Memory B cell (primary cell): ENCODE measurements at regions not wholly inside any gene's neighbourhood (a gene's known extent, or its start where the extent isn't known, plus 50 kb on each side); places are given as distances from the start of the nearest gene placed in this dataset.
A peak's percentile ranks its signal among the peaks of the same experiment; 100 is the strongest.
"Not testable (repeated sequence)": the region's sequence is repeated elsewhere in the genome, so short reads cannot be mapped to it uniquely, and the experiment has no call there.

Source experiments
- ATAC-seq: fragments of 150-1000 bp; cut with Tn5 transposase; 2 replicates; pipeline ENCODE4 v1.10.0; 2021; ENCODE audit warnings: low read depth, mild to moderate bottlenecking, moderate library complexity
- DNase-seq, 2 donors: peaks; one replicate each; pipeline ENCODE4 v3.0.0; 2022; ENCODE audit warnings: low spot score in 2 of 2
- H3K27ac Mint-ChIP-seq: one replicate; pipeline ENCODE4 v1.8.0; 2022; ENCODE audit warnings: mild to moderate bottlenecking, moderate library complexity, mixed read lengths
- H3K27me3 Mint-ChIP-seq: one replicate; pipeline ENCODE4 v1.8.0; 2022; ENCODE audit warnings: mixed read lengths
- H3K36me3 Mint-ChIP-seq: one replicate; pipeline ENCODE4 v1.8.0; 2022; ENCODE audit warnings: mild to moderate bottlenecking, mixed read lengths
- H3K4me1 Mint-ChIP-seq: one replicate; pipeline ENCODE4 v1.8.0; 2022; ENCODE audit warnings: mixed read lengths
- H3K4me3 Mint-ChIP-seq: one replicate; pipeline ENCODE4 v1.8.0; 2022; ENCODE audit warnings: mild to moderate bottlenecking, moderate library complexity, mixed read lengths
- H3K9me3 Mint-ChIP-seq: one replicate; pipeline ENCODE4 v1.8.0; 2022; ENCODE audit warnings: mixed read lengths

GRCh38 chr4:11106759-11107158 is 321.9 kb downstream of the HS3ST1 start:
- no peaks in the 10 kb centered on the region for H3K27me3 Mint-ChIP-seq
- DNase-seq: no peak
- H3K27ac Mint-ChIP-seq: no peak overlapping the region
- H3K36me3 Mint-ChIP-seq: peaks cover 6% of the 10 kb centered on the region
- peaks cover 18% of the 10 kb centered on the region for H3K4me1 Mint-ChIP-seq
- no peak overlapping the region for H3K4me3 Mint-ChIP-seq
- H3K9me3 Mint-ChIP-seq: peaks cover 10% of the 10 kb centered on the region
- ATAC-seq: no peak

- Mint-ChIP-seq H3K27ac (no peak overlapping the region), H3K4me1 (peaks cover 18% of the 10 kb centered on the region), H3K27me3 (no peaks in the 10 kb centered on the region), H3K9me3 (peaks cover 10% of the 10 kb centered on the region), H3K36me3 (peaks cover 4% of the 10 kb centered on the region), H3K4me3 (no peak overlapping the region)
- ATAC-seq (no peak), DNase-seq (no peak)
Measured at GRCh38 chr4:11106190-11106589, 322.5 kb downstream of the HS3ST1 start.

GRCh38 chr4:11105715-11106114 is 323.0 kb downstream of the HS3ST1 start:
- H3K36me3 Mint-ChIP-seq: peaks cover 2% of the 10 kb centered on the region
- H3K4me1 Mint-ChIP-seq: peaks cover 21% of the 10 kb centered on the region
- H3K4me3 Mint-ChIP-seq: no peak overlapping the region
- peaks cover 8% of the 10 kb centered on the region for H3K9me3 Mint-ChIP-seq
- H3K27ac Mint-ChIP-seq: no peak overlapping the region
- ATAC-seq: no peak
- DNase-seq: no peak
- no peaks in the 10 kb centered on the region for H3K27me3 Mint-ChIP-seq

- peak; percentile 56 for ATAC-seq
- peak overlapping the region; percentile 70 for H3K4me3 Mint-ChIP-seq
Measured at GRCh38 chr4:11098461-11098860, 330.2 kb downstream of the HS3ST1 start.

GRCh38 chr4:11097725-11098124 is 331.0 kb downstream of the HS3ST1 start:
- Mint-ChIP-seq H3K27ac (peak overlapping the region; percentile 83), H3K9me3 (peaks cover 6% of the 10 kb centered on the region), H3K4me1 (peaks cover 45% of the 10 kb centered on the region), H3K4me3 (no peak overlapping the region), H3K27me3 (no peaks in the 10 kb centered on the region), H3K36me3 (no peaks in the 10 kb centered on the region)
- no peak for DNase-seq
- no peak for ATAC-seq

More at GRCh38 chr4:11098461-11098860, 330.2 kb downstream of the HS3ST1 start:
- peak overlapping the region; percentile 83 for H3K27ac Mint-ChIP-seq
- peak in 1 of 2 donors; percentile 34 for DNase-seq
- H3K36me3 Mint-ChIP-seq: no peaks in the 10 kb centered on the region
- H3K4me1 Mint-ChIP-seq: peaks cover 45% of the 10 kb centered on the region
- peaks cover 6% of the 10 kb centered on the region for H3K9me3 Mint-ChIP-seq
- no peaks in the 10 kb centered on the region for H3K27me3 Mint-ChIP-seq

GRCh38 chr4:11081006-11081405 is 347.7 kb downstream of the HS3ST1 start:
- no peaks in the 10 kb centered on the region for H3K27me3 Mint-ChIP-seq
- peaks cover 4% of the 10 kb centered on the region for H3K9me3 Mint-ChIP-seq
- H3K4me1 Mint-ChIP-seq: peaks cover 6% of the 10 kb centered on the region
- no peak overlapping the region for H3K27ac Mint-ChIP-seq
- H3K4me3 Mint-ChIP-seq: no peak overlapping the region
- ATAC-seq (no peak), DNase-seq (no peak)
- peaks cover 5% of the 10 kb centered on the region for H3K36me3 Mint-ChIP-seq

- Mint-ChIP-seq H3K27ac (no peak overlapping the region), H3K36me3 (peaks cover 5% of the 10 kb centered on the region), H3K4me1 (peaks cover 4% of the 10 kb centered on the region), H3K4me3 (no peak overlapping the region), H3K9me3 (peaks cover 4% of the 10 kb centered on the region), H3K27me3 (no peaks in the 10 kb centered on the region)
- no peak for DNase-seq
- ATAC-seq: no peak
Measured at GRCh38 chr4:11079171-11079570, 349.5 kb downstream of the HS3ST1 start.

GRCh38 chr4:11074581-11075241 is 354.0 kb downstream of the HS3ST1 start:
- DNase-seq: no peak
- no peaks in the 10 kb centered on the region for H3K27me3 Mint-ChIP-seq
- no peak overlapping the region for H3K27ac Mint-ChIP-seq
- no peaks in the 10 kb centered on the region for H3K9me3 Mint-ChIP-seq
- H3K36me3 Mint-ChIP-seq: no peaks in the 10 kb centered on the region
- peaks cover 7% of the 10 kb centered on the region for H3K4me1 Mint-ChIP-seq
- no peak for ATAC-seq
- no peak overlapping the region for H3K4me3 Mint-ChIP-seq

- ATAC-seq (no peak), DNase-seq (no peak)
- H3K4me3 Mint-ChIP-seq: no peak overlapping the region
- no peak overlapping the region for H3K27ac Mint-ChIP-seq
- no peaks in the 10 kb centered on the region for H3K36me3 Mint-ChIP-seq
- H3K27me3 Mint-ChIP-seq: no peaks in the 10 kb centered on the region
- H3K4me1 Mint-ChIP-seq: peaks cover 10% of the 10 kb centered on the region
- no peaks in the 10 kb centered on the region for H3K9me3 Mint-ChIP-seq
Measured at GRCh38 chr4:11073621-11074051, 355.1 kb downstream of the HS3ST1 start.

- H3K9me3 Mint-ChIP-seq: no peaks in the 10 kb centered on the region
- ATAC-seq (no peak), DNase-seq (no peak)
- no peaks in the 10 kb centered on the region for H3K36me3 Mint-ChIP-seq
- peaks cover 10% of the 10 kb centered on the region for H3K4me1 Mint-ChIP-seq
- no peaks in the 10 kb centered on the region for H3K27me3 Mint-ChIP-seq
- H3K4me3 Mint-ChIP-seq: no peak overlapping the region
- no peak overlapping the region for H3K27ac Mint-ChIP-seq
Measured at GRCh38 chr4:11072999-11073398, 355.7 kb downstream of the HS3ST1 start.

- DNase-seq: no peak
- H3K4me3 Mint-ChIP-seq: no peak overlapping the region
- no peaks in the 10 kb centered on the region for H3K9me3 Mint-ChIP-seq
- no peaks in the 10 kb centered on the region for H3K36me3 Mint-ChIP-seq
- peaks cover 10% of the 10 kb centered on the region for H3K4me1 Mint-ChIP-seq
- no peak for ATAC-seq
- H3K27me3 Mint-ChIP-seq: no peaks in the 10 kb centered on the region
- H3K27ac Mint-ChIP-seq: no peak overlapping the region
Measured at GRCh38 chr4:11072463-11072862, 356.2 kb downstream of the HS3ST1 start.

GRCh38 chr4:11070813-11071212 is 357.9 kb downstream of the HS3ST1 start:
- H3K36me3 Mint-ChIP-seq: no peaks in the 10 kb centered on the region
- no peak overlapping the region for H3K27ac Mint-ChIP-seq
- no peaks in the 10 kb centered on the region for H3K27me3 Mint-ChIP-seq
- ATAC-seq: no peak
- H3K4me3 Mint-ChIP-seq: no peak overlapping the region
- H3K9me3 Mint-ChIP-seq: no peaks in the 10 kb centered on the region
- H3K4me1 Mint-ChIP-seq: peaks cover 12% of the 10 kb centered on the region
- DNase-seq: no peak

GRCh38 chr4:11069581-11070211 is 359.0 kb downstream of the HS3ST1 start:
- H3K27ac Mint-ChIP-seq: no peak overlapping the region
- no peak overlapping the region for H3K4me3 Mint-ChIP-seq
- H3K4me1 Mint-ChIP-seq: peaks cover 12% of the 10 kb centered on the region
- H3K36me3 Mint-ChIP-seq: no peaks in the 10 kb centered on the region
- ATAC-seq (no peak), DNase-seq (no peak)
- no peaks in the 10 kb centered on the region for H3K27me3 Mint-ChIP-seq
- no peaks in the 10 kb centered on the region for H3K9me3 Mint-ChIP-seq

- no peak overlapping the region for H3K4me3 Mint-ChIP-seq
- DNase-seq: no peak
- H3K9me3 Mint-ChIP-seq: no peaks in the 10 kb centered on the region
- no peak overlapping the region for H3K27ac Mint-ChIP-seq
- no peak for ATAC-seq
- peaks cover 11% of the 10 kb centered on the region for H3K4me1 Mint-ChIP-seq
- H3K36me3 Mint-ChIP-seq: no peaks in the 10 kb centered on the region
- no peaks in the 10 kb centered on the region for H3K27me3 Mint-ChIP-seq
Measured at GRCh38 chr4:11069083-11069482, 359.6 kb downstream of the HS3ST1 start.

- not testable (repeated sequence) for H3K27ac Mint-ChIP-seq, ATAC-seq, DNase-seq, H3K9me3 Mint-ChIP-seq, H3K27me3 Mint-ChIP-seq, H3K36me3 Mint-ChIP-seq, H3K4me1 Mint-ChIP-seq
- peak overlapping the region; percentile 39 for H3K4me3 Mint-ChIP-seq
Measured at GRCh38 chr4:11066584-11066983, 362.1 kb downstream of the HS3ST1 start.
